ENCODE measurements at regions not wholly inside any gene's neighbourhood (a gene's known extent, or its start where the extent isn't known, plus 50 kb on each side); places are given as distances from the start of the nearest gene placed in this dataset.
"Not testable (repeated sequence)": the region's sequence is repeated elsewhere in the genome, so short reads cannot be mapped to it uniquely, and the experiment has no call there.

DNA sequence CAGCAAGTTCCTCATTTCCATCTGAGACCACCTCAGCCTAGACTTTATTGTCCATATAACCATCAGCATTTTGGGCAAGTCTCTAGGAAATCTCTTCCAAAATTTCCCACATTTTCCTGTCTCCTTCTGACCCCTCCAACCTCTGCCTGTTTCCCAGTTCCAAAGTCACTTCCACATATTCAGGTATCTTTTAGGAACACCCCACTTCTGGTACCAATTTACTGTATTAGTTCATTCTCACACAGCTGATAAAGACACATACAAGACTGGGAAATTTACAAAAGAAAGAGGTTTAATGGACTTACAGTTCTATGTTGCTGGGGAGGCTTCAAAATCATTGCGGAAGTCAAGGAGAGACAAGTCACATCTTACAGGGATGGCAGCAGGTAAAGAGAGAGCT lies 103.6 kb downstream of the ART5 start:
- TF ChIP-seq CTCF (IDR thresholded peaks at IDR 0.05; ENCODE audit: insufficient read depth, low read depth, low read length); EZH2 (IDR thresholded peaks at IDR 0.05; ENCODE audit: insufficient read depth, low read length): not testable (repeated sequence)

Data from astrocyte (in vitro differentiated cells and primary cell).